Stimulated activated CD4-positive, alpha-beta T cell treated with anti-CD3 and anti-CD28 coated beads, Interleukin-15, amount 100 ng/mL, for 24 hours (primary cell): ENCODE measurements at regions not wholly inside any gene's neighbourhood (a gene's known extent, or its start where the extent isn't known, plus 50 kb on each side); places are given as distances from the start of the nearest gene placed in this dataset.
"Not testable (repeated sequence)": the region's sequence is repeated elsewhere in the genome, so short reads cannot be mapped to it uniquely, and the experiment has no call there.

ENCODE experiments used
- DNase-seq: peaks from one replicate; pipeline ENCODE4 v3.0.0-alpha.2; 2020

DNA sequence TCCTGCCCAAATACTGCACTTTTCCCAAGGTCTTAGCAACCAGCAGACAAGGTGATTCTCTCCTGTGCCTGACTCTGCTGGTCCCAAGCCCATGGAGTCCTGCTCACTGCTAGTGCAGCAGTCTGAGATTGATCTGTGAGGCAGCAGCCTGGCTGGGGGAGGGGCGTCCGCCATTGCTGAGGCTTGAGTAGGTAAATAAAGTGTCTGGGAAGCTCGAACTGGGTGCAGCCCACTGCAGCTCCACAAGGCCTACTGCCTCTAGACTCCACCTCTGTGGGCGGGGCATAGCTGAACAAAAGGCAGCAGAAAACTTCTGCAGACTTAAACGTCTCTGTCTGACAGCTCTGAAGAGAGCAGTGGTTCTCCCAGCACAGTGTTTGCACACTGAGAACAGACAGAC lies 258.7 kb downstream of the ABCC12 start:
- not testable (repeated sequence) for DNase-seq

DNA sequence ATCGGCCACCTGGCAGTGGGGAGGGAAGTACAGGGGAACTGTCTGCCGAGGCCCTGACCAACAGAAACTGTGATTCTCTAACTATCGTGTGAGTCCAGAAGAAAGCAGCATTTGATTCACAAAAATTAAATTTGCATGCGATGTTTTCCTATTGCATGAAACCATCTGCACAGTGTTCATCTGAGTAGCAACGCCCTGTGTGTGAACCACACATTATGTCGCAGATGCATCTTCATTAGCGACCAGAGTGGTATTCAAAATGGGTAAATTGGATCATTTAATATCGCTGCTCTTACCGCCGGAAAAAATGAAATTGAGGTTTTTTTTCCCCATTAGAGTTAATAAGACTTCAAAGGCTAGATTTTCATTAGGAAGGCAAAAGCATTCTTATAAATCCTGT lies 260.6 kb downstream of the ABCC12 start:
- DNase-seq: no peak

DNA sequence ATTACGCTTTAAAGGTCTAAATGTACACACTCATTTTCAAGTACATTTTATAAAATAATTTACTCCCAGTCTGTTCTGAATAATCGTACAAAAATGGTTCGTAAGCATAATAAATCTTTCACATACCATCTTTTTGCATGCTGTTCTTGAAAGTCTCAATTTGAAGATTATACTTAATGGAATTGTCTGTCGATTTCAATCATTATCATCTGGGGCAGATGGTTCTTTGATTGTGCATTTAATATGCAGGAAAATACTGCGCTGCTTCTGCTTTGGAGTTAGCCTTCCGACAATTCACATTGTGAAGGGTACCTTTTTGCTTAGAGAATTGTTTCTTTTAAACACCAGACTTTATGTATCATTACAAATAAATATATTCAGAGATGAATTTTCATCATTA lies 262.8 kb downstream of the ABCC12 start:
- no peak for DNase-seq

DNA sequence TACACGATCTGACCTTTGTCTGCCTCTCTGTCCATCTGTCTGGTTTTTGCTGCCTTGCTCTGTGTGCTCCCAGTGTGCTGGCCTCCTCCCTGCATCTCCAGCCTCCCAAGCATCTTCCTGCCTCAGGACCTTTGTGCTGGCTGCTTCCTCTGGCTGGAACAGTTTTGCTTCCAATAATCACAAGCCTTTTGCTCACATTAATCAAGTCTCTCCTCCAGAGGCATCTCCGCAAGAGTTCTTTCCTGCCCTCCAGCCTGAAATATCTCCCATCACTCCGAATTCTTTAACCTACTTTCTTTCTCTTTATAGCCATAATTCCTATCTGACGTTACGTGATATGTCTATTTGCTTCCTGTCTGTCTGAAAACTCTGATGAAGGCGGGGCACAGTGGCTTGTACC lies 267.1 kb downstream of the ABCC12 start:
- DNase-seq: no peak

DNA sequence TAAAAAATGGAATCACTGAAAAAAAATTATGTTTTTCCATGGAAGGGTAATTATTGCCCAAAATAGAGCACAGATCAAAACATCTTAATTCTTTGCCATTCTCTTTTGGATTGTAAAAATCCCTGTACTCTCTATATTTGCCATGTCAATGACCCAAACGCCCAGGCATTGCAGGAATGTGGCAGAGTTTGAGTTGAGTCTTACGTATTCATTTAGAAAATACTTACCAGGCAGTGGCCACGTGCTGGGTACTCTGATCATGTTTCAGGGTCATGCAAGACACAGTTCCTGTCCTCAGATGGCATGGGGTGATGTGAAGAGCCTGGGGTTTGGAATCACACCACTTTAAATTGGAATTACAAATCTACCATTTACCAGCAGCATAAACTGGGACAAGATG lies 267.7 kb downstream of the ABCC12 start:
- no peak for DNase-seq

DNA sequence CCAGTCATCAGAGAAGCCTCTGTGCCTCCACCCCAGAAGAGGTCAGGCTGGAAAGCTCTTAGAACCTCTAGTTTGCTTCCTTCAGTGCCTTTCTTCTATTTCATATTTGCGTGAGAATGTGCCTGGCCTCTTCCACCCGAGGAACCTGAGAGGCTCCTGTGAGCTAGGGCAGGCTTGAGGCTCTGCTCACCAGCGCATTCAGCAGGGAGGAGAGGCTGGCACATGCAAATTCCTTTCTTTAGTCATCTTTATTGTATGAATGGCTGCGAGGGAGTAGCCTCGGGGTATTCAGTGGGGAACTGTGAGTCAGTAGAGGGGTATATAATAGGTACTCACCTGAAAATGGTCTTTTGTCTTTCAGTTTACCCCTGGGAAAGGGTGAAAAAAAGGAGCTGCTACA lies 268.3 kb downstream of the ABCC12 start:
- DNase-seq: no peak

DNA sequence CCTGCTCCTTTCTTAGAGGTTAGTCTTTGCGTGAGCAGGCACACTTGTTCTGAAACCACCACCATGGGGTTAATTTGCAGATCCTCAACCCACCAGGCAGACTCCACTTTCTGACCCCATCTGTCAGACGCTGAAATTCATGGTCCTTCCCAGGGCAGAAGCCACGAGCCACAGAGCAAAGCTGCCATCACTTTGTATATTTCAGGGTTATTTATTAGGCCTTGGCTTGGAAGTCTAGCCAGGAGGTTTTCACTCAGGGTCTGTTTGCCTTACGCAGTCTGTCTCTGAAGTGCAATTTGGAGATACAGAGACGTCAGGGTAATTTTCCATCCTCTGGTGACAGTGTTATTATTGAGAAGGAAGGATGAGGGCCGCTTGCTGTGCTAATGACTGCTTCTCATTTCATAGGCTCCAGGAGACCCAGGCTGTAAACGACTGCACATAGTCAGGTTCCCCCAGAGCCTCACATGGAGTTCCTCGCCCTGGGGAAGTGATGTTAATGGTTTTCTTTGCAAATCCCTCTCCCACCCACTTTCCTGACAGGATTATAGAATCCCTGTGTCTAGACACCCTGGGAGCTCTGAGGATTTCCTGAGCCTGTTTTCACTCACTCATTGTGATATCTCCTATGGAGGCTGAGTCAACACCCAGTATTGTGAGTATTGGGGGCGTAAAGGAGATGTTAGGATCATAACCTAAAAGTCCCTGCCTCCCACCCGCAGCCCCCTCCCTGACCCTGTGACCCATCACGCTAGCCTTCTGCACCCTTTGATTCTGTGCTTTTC lies 269.0 kb downstream of the ABCC12 start:
- no peak for DNase-seq

DNA sequence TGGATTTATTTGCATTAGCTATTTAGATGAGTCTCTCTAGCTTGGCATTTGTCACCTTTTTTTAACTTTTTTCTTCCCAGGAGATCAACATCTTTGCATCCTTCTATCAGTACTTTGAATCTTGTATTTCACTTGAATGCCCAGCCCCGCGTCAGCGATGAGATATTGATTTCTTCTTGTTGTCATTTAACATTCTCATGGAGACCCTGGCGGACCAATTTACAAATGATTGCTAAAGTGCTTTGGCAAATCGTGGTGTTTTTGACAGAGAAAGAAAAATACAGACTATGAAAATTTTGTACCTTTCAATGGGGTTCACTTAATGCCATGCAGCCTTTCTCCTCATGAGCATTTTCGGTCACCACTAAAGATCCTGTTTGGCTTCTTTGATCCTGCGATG lies 269.7 kb downstream of the ABCC12 start:
- no peak for DNase-seq

DNA sequence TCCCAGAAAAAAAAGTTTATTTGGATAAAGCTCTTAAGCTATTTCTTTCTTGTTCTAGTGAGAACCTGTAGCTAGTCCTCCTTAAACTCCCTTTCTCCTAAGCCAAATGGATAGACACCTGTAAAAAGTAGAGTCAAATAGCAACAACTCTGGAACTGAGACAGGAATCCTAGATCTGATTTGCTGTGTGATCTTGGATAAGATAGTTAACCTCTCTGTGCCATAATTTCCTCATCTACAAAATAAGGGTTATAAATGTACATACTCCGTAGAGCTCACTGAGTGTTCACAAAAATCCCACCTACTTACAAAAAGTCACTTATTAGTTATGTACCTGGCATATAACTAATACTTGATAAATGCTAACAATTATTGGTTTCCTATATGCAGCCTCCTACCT lies 270.3 kb downstream of the ABCC12 start:
- no peak for DNase-seq

DNA sequence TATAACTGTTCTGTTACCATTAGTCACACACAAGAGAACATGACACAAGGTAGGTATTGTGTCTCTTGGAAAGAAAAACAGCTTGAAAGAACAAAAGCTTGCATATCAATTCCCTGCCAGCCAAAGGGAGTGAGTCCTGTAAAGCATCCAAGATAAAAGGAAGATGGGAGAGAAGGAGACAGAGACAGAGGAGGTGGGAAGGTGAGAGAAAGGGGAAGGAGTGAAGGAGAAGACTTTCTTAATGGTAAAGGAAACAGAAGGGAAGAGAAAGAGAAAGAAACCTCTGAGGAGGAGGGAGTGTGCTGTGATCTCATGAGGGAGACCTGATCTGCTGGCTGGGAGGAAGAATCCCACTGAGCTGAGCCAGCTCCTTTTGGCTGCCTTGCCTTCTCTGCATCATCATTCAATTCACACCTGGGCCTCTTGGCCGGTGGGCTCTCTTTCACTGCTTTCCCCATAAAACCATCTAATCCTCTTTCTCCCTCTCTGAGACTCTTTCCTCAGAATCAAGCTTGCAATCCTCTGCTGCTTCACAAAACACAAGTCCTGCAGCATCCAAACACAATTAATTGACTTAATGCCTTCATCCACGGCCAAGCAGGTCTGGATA lies 271.6 kb downstream of the ABCC12 start:
- no peak for DNase-seq

DNA sequence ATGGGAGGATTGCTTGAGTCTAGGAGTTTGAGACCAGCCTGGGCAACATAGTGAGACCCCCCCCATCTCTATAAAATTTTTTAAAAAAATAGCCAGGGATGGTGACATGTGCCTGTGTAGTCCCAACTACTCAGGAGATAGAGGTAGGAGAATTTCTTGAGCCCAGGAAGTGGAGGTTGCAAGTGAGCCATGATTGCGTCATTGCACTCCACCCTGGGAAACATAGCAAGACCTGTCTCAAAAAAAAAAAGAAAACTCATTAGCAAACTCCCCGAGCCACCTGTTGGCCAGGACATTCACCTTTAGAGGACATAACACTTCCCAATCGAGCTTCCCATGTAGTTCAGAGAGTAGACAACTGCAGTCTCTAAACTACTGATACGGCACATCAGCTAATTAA lies 274.2 kb downstream of the ABCC12 start:
- DNase-seq: no peak

DNA sequence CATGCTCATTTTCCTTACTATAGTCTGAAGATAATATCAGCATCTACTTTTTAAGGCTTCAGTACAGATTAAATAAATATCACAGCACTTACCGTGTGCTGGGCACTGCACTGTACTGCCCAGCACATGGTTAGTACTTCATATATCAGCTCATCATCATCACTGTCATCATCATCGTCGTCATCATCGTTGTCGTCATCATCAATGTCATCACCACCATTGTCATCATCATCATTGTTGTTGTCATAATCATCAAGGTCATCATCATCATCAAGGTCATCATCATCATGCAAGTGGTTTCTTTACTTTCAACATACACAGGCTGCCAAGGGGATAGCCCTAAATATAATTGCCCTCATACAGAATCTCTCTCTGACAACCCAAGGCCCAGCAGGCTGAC lies 275.1 kb downstream of the ABCC12 start:
- no peak for DNase-seq

DNA sequence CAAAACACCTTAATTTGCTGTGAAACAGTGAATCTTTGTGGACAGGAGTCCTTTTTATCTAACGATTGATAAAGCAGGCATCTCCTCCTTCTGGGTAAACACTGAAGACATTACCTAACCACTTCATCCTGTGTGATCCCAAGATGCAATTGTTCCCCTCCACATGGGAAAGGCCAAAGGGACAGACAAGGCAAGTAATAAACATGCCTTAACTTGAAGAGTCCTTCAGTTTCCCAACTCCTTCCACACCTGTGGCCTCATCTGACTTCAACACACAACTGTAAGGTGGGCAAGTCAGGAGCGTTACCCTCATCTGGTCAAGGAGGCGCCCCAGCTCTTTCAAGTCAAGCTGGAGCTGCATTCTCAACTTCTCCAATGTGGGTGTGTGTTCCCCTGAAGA lies 278.6 kb downstream of the ABCC12 start:
- DNase-seq: no peak

DNA sequence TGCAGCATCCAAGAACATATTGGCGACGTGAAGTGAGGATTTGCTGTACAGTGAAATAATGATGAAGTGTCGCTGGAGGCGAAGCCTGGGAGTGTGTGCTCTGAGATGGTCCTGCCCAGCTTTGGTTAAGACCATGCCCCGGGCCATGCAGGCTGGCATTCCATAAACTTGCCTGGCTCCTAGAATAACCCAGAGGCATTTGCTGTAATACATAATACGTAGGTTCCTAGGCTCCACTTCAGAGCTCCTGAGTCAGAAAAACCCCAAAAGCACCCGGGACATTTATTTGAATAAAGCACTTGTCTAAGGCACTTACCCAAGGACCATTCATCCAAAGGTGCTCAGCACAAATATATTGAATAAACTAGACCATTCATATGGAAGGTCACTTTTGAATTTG lies 279.3 kb downstream of the ABCC12 start:
- DNase-seq: no peak

DNA sequence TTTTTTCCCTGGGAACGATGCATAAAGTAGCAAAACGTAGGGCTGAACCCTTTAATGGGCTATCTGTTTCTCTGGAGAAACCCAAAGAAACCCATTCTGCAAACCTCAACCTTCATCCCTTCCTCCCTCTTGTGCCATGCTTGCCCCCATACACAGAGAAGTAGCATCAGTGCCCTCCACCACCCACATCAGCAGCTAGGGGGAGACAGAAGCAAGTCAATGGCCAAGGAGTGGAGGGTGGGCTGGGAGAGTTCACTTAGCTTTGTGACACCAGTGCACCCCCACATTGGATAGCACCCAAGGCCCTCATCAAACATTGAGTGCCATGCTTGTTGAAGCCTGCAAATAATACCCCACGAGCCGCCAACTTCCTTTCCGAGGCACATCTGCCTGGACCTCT lies 282.4 kb downstream of the ABCC12 start:
- no peak for DNase-seq

DNA sequence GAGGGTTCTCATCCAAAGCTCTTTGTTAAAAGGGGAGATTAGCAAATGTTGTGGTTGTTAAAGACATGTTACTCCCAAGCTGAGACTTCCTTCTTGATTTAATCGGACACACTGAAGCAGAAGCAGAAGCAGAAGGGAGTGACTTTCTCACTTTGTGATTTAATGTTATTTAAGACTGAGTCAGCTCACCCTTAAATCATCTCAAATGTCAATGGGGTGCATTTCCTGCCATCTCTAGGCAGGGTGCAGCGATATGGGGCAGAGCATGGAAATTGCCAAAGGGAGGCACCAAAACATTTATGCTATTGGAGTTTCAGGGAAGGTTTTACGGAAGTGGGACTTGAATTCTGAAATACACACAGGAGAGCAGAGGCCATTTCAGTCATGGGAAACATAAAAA lies 283.6 kb downstream of the ABCC12 start:
- DNase-seq: no peak

DNA sequence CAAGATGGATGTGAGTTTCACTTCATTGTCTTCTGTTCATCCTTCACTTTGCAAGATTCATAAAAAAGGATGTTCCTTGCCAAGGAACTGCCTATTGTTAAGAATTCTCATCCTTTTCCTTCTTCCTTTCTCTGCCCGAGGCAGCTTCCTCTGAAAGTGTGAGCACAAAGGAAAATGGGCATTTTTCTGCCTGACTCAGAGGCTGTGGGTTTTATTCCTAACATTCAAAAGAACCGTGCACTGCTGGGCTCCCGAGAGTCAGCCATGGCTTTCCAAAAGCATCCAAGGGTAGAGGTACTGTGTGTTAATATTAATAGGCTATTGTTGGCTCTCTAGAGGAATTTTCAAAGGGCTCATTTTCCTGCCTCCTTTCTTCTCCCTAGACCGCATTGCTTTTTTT lies 289.4 kb downstream of the ABCC12 start:
- DNase-seq: no peak

DNA sequence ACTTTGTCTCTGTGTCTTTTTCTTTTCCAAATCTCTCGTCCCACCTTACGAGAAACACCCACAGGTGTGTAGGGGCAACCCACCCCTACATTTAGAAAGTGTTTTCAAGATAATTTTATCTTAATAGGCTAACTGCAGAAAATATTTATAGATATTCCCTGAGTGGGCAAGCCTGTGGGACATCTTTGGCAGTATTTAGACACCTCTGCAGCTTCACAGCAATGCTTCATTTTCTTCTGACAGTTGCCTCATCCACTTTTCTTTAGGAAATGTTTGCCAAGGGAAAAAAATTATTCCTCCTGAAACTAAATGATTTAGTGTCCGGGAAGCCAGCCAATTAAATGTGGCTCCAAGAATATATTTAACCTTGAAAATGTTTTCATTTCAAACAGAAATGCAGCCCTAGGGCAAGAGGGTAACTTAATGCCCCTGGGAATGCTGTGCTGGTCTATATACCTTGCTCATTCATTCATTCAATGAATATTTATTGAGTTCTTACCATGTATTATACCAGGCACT lies 290.4 kb downstream of the ABCC12 start:
- no peak for DNase-seq

DNA sequence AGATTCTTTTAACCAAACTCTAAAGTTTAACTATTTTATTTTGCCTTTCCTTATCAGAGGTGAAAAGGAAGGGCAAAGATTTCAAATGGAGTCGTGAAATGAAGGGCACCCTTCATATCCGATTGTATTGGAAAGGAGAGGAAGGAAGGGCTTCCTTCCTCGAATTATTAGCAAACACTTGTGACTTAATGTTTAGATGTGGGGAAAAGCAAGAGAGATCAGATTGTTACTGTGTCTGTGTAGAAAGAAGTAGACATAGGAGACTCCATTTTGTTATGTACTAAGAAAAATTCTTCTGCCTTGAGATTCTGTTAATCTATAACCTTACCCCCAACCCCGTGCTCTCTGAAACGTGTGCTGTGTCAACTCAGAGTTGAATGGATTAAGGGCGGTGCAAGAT lies 291.5 kb downstream of the ABCC12 start:
- DNase-seq: not testable (repeated sequence)

DNA sequence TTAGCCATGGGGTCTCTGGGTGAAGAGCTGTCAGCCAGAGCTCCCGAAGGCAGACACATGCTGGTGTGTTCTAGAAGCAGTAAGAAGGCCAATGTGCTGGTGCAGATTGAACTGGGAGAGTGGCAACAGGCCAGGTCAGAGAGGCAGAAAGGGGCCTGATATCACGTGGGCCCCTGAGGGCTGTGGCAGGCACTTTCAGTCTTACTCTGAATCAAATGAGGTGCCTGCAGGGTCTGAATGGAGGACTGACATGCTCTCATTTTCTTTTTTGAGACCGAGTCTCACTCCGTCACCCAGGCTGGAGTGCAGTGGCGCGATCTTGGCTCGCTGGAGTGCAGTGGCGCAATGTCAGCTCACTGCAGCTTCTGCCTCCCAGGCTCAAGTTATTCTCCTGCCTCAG lies 293.8 kb downstream of the ABCC12 start:
- DNase-seq: no peak

DNA sequence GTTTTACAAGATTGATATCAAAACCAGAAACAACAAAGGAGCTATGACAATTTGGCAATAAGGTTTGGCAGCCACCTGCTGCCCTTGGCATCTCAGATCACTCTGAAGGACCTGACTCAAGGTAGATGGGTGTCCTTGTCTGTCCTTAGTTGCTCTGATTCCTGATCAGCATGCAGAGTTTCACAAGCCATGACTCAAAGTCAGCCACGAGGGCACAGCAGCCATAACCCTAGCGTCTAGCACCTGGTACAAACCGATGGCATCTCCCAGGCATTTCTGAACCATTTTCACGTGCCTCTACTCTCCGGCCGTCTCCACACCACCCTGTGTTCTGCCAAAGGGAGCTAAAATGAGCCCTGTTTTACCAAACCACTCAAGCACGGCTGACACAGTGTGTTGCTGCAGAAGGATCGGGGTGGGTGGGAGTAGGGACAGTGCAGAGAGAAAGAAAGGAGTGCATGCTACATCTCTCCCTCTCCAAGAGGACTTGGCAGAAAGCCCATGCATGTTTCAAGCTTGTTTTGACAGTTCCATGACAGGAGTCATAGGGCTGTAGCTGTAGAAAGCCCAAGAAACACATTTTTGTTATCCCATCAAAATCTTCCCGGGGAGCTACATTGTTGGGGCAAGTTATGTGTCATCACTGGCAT lies 297.3 kb downstream of the ABCC12 start:
- no peak for DNase-seq

DNA sequence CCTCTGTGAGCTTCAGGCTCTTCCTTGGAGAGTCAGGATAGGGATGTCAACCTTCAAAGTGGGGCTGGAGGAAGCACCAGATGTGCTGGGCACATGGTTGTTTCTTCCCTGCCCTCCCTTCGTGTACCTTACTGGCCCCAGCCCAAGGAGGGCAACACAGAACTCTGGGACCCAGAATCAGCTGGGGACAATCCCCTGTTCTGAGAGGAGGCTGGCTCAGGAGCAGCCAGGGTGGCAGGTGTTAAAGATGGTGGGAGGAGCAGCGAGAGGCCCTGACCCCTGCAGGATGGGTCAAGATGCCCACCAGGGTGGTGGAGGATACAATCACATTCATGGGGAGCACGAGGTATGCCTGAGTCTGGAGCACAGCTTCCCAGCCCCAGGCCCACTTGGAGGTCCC lies 300.4 kb downstream of the ABCC12 start:
- DNase-seq: no peak

DNA sequence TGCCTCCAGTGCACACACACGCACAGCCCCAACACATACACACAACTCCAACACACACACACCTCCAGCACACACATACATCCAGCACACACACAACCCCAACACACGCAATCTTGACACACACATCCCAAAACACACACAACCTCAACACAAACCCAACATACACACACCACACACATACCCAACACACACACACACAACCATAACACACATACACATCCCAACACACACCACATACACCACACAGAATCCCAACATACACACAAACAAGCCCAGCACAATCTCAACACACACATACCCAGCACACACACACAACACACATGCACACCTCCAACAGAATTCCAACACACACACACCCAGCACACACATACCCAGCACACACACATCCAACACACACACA lies 301.1 kb downstream of the ABCC12 start:
- DNase-seq: no peak

DNA sequence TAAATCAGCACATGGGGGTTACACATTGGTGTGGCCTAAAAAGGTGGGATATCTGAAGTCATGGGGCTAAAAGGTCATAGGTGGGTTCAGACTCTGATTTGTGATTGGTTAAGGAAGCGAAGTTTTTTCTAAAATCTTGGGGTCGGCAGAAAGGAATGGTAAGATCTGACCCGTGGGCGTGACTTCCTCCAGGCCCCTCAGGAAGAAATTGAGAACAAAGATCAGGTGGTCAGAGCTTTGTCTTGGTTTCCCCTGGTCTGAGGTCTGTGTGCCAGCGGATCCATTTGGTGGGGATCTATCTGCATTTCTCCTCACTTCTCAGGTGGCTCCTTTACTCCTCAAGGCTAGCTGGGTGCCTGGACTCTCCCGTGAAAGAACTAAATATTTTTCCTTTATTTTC lies 302.8 kb downstream of the ABCC12 start:
- no peak for DNase-seq
